ENCODE measurements at regions not wholly inside any gene's neighbourhood (a gene's known extent, or its start where the extent isn't known, plus 50 kb on each side); places are given as distances from the start of the nearest gene placed in this dataset.

- TF ChIP-seq, protein P1, sequence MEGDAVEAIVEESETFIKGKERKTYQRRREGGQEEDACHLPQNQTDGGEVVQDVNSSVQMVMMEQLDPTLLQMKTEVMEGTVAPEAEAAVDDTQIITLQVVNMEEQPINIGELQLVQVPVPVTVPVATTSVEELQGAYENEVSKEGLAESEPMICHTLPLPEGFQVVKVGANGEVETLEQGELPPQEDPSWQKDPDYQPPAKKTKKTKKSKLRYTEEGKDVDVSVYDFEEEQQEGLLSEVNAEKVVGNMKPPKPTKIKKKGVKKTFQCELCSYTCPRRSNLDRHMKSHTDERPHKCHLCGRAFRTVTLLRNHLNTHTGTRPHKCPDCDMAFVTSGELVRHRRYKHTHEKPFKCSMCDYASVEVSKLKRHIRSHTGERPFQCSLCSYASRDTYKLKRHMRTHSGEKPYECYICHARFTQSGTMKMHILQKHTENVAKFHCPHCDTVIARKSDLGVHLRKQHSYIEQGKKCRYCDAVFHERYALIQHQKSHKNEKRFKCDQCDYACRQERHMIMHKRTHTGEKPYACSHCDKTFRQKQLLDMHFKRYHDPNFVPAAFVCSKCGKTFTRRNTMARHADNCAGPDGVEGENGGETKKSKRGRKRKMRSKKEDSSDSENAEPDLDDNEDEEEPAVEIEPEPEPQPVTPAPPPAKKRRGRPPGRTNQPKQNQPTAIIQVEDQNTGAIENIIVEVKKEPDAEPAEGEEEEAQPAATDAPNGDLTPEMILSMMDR (IDR thresholded peaks at IDR 0.05; ENCODE audit: insufficient read depth, low read length, poor library complexity, severe bottlenecking) = no peak
- TF ChIP-seq EZH2phosphoT487 (conservative IDR thresholded peaks at IDR 0.05; ENCODE audit: low read length) = no peak
These were observed 74.8 kb upstream of the ENPP6 start for GRCh38 chr4:184292465-184292867.

Data from SU-DHL-6 (cell line).